ENCODE measurements at regions not wholly inside any gene's neighbourhood (a gene's known extent, or its start where the extent isn't known, plus 50 kb on each side); places are given as distances from the start of the nearest gene placed in this dataset.
"Not testable (repeated sequence)": the region's sequence is repeated elsewhere in the genome, so short reads cannot be mapped to it uniquely, and the experiment has no call there.

GRCh38 chr15:62279041-62279440, 114.0 kb upstream of the C2CD4B start:
- Histone ChIP-seq H3K4me1 (ENCODE audit: insufficient read depth, low read length) (no peaks in the 10 kb centered on the region), H3K4me3 (ENCODE audit: insufficient read depth, low read depth, low read length) (no peak overlapping the region), H3K27me3 (ENCODE audit: insufficient read depth, low read length) (peaks cover 4% of the 10 kb centered on the region), H4K20me1 (ENCODE audit: insufficient read depth, low read length) (no peaks in the 10 kb centered on the region), H3K79me2 (ENCODE audit: insufficient read depth, low read length) (no peaks in the 10 kb centered on the region), H2AFZ (ENCODE audit: low read depth, low read length) (no peak overlapping the region), H3K36me3 (ENCODE audit: insufficient read depth, low read length) (no peaks in the 10 kb centered on the region), H3K9ac (ENCODE audit: low read length) (no peak overlapping the region), H3K4me2 (ENCODE audit: low read length) (no peak overlapping the region), H3K9me3 (ENCODE audit: insufficient read depth, low read depth, low read length) (no peaks in the 10 kb centered on the region), H3K27ac (ENCODE audit: low read depth, low read length) (no peak overlapping the region)
- FAIRE-seq (no peak), DNase-seq (ENCODE audit: low read depth) (no peak)
- TF ChIP-seq CTCF (IDR thresholded peaks at IDR 0.05; ENCODE audit: insufficient read depth, low read depth, low read length): no peak
- TF ChIP-seq EZH2 (IDR thresholded peaks at IDR 0.05; ENCODE audit: insufficient read depth, low read length): no peak
- peaks cover 5% of the 10 kb centered on the region for H3K27me3 Mint-ChIP-seq (ENCODE audit: low read depth, unreplicated experiment)
- H3K9me3 Mint-ChIP-seq (ENCODE audit: unreplicated experiment): peaks cover 2% of the 10 kb centered on the region
- no peak overlapping the region for H3K27ac Mint-ChIP-seq (ENCODE audit: unreplicated experiment)
- no peaks in the 10 kb centered on the region for H3K4me1 Mint-ChIP-seq (ENCODE audit: low read depth, unreplicated experiment)
- no peak overlapping the region for H3K4me3 Mint-ChIP-seq (ENCODE audit: unreplicated experiment)
- no peaks in the 10 kb centered on the region for H3K36me3 Mint-ChIP-seq (ENCODE audit: low read depth, unreplicated experiment)

GRCh38 chr15:62280625-62281024, 115.5 kb upstream of the C2CD4B start:
- no peak overlapping the region for H3K9ac ChIP-seq (ENCODE audit: low read length)
- H3K79me2 ChIP-seq (ENCODE audit: insufficient read depth, low read length): no peaks in the 10 kb centered on the region
- Mint-ChIP-seq H3K4me1 (ENCODE audit: low read depth, unreplicated experiment) (no peaks in the 10 kb centered on the region), H3K36me3 (ENCODE audit: low read depth, unreplicated experiment) (no peaks in the 10 kb centered on the region), H3K9me3 (ENCODE audit: unreplicated experiment) (peaks cover 2% of the 10 kb centered on the region), H3K27ac (ENCODE audit: unreplicated experiment) (no peak overlapping the region), H3K27me3 (ENCODE audit: low read depth, unreplicated experiment) (peaks cover 5% of the 10 kb centered on the region), H3K4me3 (ENCODE audit: unreplicated experiment) (no peak overlapping the region)
- H4K20me1 ChIP-seq (ENCODE audit: insufficient read depth, low read length): no peaks in the 10 kb centered on the region
- no peak for TF ChIP-seq CTCF (IDR thresholded peaks at IDR 0.05; ENCODE audit: insufficient read depth, low read depth, low read length)
- no peak for TF ChIP-seq EZH2 (IDR thresholded peaks at IDR 0.05; ENCODE audit: insufficient read depth, low read length)
- H3K27ac ChIP-seq (ENCODE audit: low read depth, low read length): no peak overlapping the region
- H3K9me3 ChIP-seq (ENCODE audit: insufficient read depth, low read depth, low read length): no peaks in the 10 kb centered on the region
- FAIRE-seq (no peak), DNase-seq (ENCODE audit: low read depth) (no peak)
- no peak overlapping the region for H2AFZ ChIP-seq (ENCODE audit: low read depth, low read length)
- no peak overlapping the region for H3K4me3 ChIP-seq (ENCODE audit: insufficient read depth, low read depth, low read length)
- H3K27me3 ChIP-seq (ENCODE audit: insufficient read depth, low read length): peaks cover 4% of the 10 kb centered on the region
- no peak overlapping the region for H3K4me2 ChIP-seq (ENCODE audit: low read length)
- H3K36me3 ChIP-seq (ENCODE audit: insufficient read depth, low read length): no peaks in the 10 kb centered on the region
- no peaks in the 10 kb centered on the region for H3K4me1 ChIP-seq (ENCODE audit: insufficient read depth, low read length)

- not testable (repeated sequence) for H3K27ac Mint-ChIP-seq (ENCODE audit: unreplicated experiment); H3K9me3 ChIP-seq (ENCODE audit: insufficient read depth, low read depth, low read length); H3K36me3 Mint-ChIP-seq (ENCODE audit: low read depth, unreplicated experiment); H3K4me3 Mint-ChIP-seq (ENCODE audit: unreplicated experiment); H3K4me1 ChIP-seq (ENCODE audit: insufficient read depth, low read length); H3K4me3 ChIP-seq (ENCODE audit: insufficient read depth, low read depth, low read length); H3K27me3 Mint-ChIP-seq (ENCODE audit: low read depth, unreplicated experiment); H3K79me2 ChIP-seq (ENCODE audit: insufficient read depth, low read length); H3K27me3 ChIP-seq (ENCODE audit: insufficient read depth, low read length); H3K9ac ChIP-seq (ENCODE audit: low read length); H2AFZ ChIP-seq (ENCODE audit: low read depth, low read length); FAIRE-seq; H3K4me1 Mint-ChIP-seq (ENCODE audit: low read depth, unreplicated experiment); H3K4me2 ChIP-seq (ENCODE audit: low read length); H3K36me3 ChIP-seq (ENCODE audit: insufficient read depth, low read length); H3K27ac ChIP-seq (ENCODE audit: low read depth, low read length); DNase-seq (ENCODE audit: low read depth); H3K9me3 Mint-ChIP-seq (ENCODE audit: unreplicated experiment); H4K20me1 ChIP-seq (ENCODE audit: insufficient read depth, low read length)
These were observed 116.7 kb upstream of the C2CD4B start for GRCh38 chr15:62281801-62282200.
